ENCODE measurements at regions not wholly inside any gene's neighbourhood (a gene's known extent, or its start where the extent isn't known, plus 50 kb on each side); places are given as distances from the start of the nearest gene placed in this dataset.

DNA sequence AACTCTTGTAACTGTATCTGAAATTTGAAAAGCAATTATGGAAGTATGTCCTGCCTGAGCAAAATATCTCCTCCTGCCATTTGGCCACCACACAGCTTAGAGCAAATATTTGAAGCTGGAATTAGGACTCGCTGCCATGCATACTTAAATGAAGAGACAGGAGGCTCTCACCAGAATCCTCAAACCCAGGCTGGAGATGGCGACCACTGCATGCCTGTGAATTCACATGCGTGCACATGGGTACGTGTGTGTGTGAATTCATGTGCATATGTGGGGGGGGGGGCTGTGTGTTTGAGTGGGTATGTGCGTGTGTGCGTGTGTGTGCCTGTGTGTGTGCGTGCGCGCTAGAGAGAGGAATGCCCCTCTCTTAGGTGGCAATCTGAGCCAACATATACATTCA, 84.1 kb upstream of the IRX1 start:
- H3K4me3 Mint-ChIP-seq (ENCODE audit: low read depth), result no peak overlapping the region
- H3K27ac Mint-ChIP-seq, result no peak overlapping the region
- peaks cover 26% of the 10 kb centered on the region for H3K4me1 Mint-ChIP-seq (ENCODE audit: low read depth)
- DNase-seq (ENCODE audit: low spot score, unreplicated experiment), result no peak
- peaks cover 2% of the 10 kb centered on the region for H3K36me3 Mint-ChIP-seq (ENCODE audit: insufficient read depth)
- H3K27me3 Mint-ChIP-seq, result peaks cover 7% of the 10 kb centered on the region
- peaks cover 6% of the 10 kb centered on the region for H3K9me3 Mint-ChIP-seq (ENCODE audit: low read depth)
- TF ChIP-seq, protein P1, sequence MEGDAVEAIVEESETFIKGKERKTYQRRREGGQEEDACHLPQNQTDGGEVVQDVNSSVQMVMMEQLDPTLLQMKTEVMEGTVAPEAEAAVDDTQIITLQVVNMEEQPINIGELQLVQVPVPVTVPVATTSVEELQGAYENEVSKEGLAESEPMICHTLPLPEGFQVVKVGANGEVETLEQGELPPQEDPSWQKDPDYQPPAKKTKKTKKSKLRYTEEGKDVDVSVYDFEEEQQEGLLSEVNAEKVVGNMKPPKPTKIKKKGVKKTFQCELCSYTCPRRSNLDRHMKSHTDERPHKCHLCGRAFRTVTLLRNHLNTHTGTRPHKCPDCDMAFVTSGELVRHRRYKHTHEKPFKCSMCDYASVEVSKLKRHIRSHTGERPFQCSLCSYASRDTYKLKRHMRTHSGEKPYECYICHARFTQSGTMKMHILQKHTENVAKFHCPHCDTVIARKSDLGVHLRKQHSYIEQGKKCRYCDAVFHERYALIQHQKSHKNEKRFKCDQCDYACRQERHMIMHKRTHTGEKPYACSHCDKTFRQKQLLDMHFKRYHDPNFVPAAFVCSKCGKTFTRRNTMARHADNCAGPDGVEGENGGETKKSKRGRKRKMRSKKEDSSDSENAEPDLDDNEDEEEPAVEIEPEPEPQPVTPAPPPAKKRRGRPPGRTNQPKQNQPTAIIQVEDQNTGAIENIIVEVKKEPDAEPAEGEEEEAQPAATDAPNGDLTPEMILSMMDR (IDR thresholded peaks at IDR 0.05; ENCODE audit: unreplicated experiment), result no peak

DNA sequence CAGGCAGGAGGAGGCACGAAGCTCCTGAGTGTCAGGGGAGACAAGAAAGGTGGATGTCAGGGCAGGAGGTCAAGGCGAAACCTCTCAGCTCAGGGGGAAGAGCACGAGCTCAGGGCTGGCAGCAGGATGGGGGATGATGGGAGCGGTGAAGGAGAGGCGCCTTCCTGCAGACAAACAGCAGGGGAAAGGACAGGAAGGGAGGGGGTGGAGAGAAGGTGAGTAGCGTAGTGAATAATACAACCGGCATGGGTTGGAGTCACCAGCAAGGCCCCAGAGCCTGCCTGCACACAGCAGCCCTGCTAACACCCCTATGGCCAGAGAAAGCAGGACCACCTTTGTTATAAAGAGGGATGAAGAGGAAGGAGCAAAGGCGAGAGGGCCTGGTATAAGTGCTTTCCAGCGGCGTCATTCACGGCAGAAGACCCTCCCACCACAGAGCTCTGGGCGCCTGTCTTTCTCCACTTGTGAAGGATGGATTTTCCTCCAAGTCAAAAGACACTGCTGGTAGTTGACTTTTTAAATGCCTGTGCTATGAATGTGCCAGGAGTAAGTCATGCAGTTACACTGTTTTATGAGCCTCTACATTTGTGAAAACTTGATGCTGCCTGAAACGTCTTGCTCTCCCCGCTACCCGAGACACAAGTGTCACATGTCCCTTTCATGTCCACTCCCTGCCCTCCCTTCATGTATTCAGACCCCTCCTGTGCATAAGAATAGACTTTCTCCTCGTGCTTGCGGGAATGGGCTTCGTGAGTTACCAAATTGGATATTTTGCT, 84.8 kb upstream of the IRX1 start:
- Mint-ChIP-seq H3K4me3 (ENCODE audit: low read depth) (no peak overlapping the region), H3K9me3 (ENCODE audit: low read depth) (peaks cover 6% of the 10 kb centered on the region), H3K36me3 (ENCODE audit: insufficient read depth) (peaks cover 2% of the 10 kb centered on the region), H3K4me1 (ENCODE audit: low read depth) (peaks cover 26% of the 10 kb centered on the region), H3K27ac (no peak overlapping the region), H3K27me3 (peaks cover 6% of the 10 kb centered on the region)
- TF ChIP-seq, protein P1 (IDR thresholded peaks at IDR 0.05; ENCODE audit: unreplicated experiment), result no peak
- DNase-seq (ENCODE audit: low spot score, unreplicated experiment), result no peak

DNA sequence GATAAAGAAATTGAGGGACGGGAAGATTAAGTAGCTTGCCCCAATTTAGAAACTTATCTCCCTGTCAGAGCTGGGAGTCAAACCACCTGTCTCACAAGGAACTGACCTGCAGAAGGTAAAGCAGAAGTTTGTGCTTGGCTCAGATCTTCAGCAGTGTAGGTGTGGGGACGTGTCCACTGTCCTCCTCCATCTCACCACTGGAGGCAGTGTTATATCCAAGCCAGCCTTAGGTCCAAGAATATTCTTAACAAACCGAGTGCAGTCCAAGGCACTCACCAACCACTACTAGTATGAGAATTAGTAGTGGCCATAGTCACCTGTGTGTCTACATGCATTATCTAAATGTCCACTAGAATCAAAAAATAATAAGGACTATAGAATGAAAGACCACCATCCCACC, 86.3 kb upstream of the IRX1 start:
- Mint-ChIP-seq H3K4me1 (ENCODE audit: low read depth) (peaks cover 20% of the 10 kb centered on the region), H3K27me3 (peaks cover 10% of the 10 kb centered on the region), H3K36me3 (ENCODE audit: insufficient read depth) (peaks cover 2% of the 10 kb centered on the region), H3K4me3 (ENCODE audit: low read depth) (no peak overlapping the region), H3K27ac (no peak overlapping the region), H3K9me3 (ENCODE audit: low read depth) (peaks cover 6% of the 10 kb centered on the region)
- DNase-seq (ENCODE audit: low spot score, unreplicated experiment), result no peak
- TF ChIP-seq, protein P1 (IDR thresholded peaks at IDR 0.05; ENCODE audit: unreplicated experiment), result peak; percentile 30

DNA sequence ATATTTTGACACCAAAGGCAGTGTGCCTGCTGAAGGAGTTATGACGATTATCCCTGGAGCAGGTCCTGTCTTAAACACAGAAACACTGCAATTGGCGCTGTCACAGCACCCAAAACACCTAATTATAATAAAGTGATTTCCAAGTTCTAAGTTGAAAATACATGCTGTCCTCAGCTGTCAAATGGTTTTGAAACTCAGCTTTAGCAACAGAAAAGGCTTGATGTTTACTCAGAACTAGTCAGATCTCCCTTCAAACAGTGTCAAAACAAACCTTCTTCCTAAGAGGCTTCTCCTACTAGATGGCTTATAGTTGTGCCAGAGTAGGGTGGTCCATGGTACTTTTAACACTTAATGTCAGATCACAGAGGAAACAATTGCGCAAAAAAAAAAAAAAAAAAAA, 87.2 kb upstream of the IRX1 start:
- peaks cover 2% of the 10 kb centered on the region for H3K36me3 Mint-ChIP-seq (ENCODE audit: insufficient read depth)
- DNase-seq (ENCODE audit: low spot score, unreplicated experiment), result no peak
- H3K27me3 Mint-ChIP-seq, result peaks cover 10% of the 10 kb centered on the region
- H3K4me1 Mint-ChIP-seq (ENCODE audit: low read depth), result peaks cover 15% of the 10 kb centered on the region
- H3K9me3 Mint-ChIP-seq (ENCODE audit: low read depth), result peaks cover 6% of the 10 kb centered on the region
- TF ChIP-seq, protein P1 (IDR thresholded peaks at IDR 0.05; ENCODE audit: unreplicated experiment), result no peak
- H3K4me3 Mint-ChIP-seq (ENCODE audit: low read depth), result no peak overlapping the region
- H3K27ac Mint-ChIP-seq, result no peak overlapping the region

DNA sequence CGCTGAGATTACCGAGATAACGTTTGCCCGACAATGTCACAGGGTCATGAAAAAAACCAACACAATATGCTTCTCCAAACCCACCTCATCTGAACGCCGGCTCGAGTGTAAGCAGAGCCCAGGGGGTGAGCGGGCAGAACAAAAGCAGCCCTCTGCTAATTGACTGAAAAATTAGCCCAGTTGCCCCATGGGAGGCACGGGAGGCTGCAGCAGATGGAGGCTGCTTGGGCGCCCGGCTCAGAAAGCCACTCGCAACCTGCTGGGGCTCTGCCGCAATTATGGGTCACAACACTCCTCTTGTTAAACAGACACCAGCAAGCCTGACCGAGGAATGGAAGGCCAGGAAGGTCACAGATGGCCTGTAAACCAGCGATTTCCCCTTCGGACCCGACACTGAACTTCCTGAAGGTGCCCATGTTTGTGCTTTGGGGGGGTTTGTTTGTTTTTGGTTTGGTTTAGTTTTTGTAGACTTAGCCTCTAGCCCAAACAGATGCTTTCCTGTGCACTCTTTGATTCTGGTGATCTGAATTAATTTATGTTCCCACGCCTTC, 104.6 kb upstream of the IRX1 start:
- Mint-ChIP-seq H3K36me3 (ENCODE audit: insufficient read depth) (no peaks in the 10 kb centered on the region), H3K4me1 (ENCODE audit: low read depth) (peaks cover 1% of the 10 kb centered on the region), H3K27ac (no peak overlapping the region), H3K9me3 (ENCODE audit: low read depth) (peaks cover 4% of the 10 kb centered on the region), H3K4me3 (ENCODE audit: low read depth) (no peak overlapping the region), H3K27me3 (peaks cover 19% of the 10 kb centered on the region)
- no peak for DNase-seq (ENCODE audit: low spot score, unreplicated experiment)
- TF ChIP-seq, protein P1 (IDR thresholded peaks at IDR 0.05; ENCODE audit: unreplicated experiment), result no peak
